ENCODE measurements at regions not wholly inside any gene's neighbourhood (a gene's known extent, or its start where the extent isn't known, plus 50 kb on each side); places are given as distances from the start of the nearest gene placed in this dataset.

DNA sequence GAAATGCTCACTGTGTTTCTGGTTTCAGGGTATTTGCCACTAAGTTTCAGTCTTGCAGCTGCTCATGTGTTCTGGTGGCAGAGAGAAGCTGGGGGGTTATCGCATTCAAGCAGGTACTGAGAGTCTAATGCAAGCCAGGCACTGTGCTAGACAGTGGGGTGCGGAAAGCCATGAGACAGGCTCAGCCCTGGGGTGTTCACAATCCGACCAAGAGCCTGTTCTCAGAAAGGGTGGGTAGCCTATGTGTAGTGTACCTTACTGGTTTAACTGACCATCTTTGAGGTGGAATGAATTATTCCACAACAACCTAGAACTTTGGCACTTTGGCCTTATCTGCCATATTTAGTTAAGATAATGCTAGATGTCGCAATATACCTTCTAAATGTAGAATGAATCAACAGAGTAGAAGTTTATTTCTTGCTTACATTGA lies 55.3 kb upstream of the ROR1 start:
- Mint-ChIP-seq H3K27ac (no peak overlapping the region), H3K36me3 (ENCODE audit: insufficient read depth in 1 of 3, low read depth in 3 of 3) (no peaks in the 10 kb centered on the region), H3K4me3 (no peak overlapping the region), H3K4me1 (peaks cover 19 to 20% of the 10 kb centered on the region in 2 experiments), H3K27me3 (ENCODE audit: low read depth) (no peaks in the 10 kb centered on the region; the same call in 1 of the 2 replicates), H3K9me3 (no peaks in the 10 kb centered on the region)
- Histone ChIP-seq H3K4ac (ENCODE audit: low read depth, low read length) (no peak overlapping the region), H2BK120ac (ENCODE audit: low read depth, low read length, poor library complexity, severe bottlenecking) (no peak overlapping the region), H2BK5ac (ENCODE audit: insufficient read length, low read length) (no peak overlapping the region), H3K9ac (ENCODE audit: extremely low read depth, insufficient read length, low read length) (no peak overlapping the region), H2BK12ac (ENCODE audit: insufficient read length, low read depth, low read length) (no peak overlapping the region), H3K18ac (ENCODE audit: insufficient read length, low read depth, low read length) (no peak overlapping the region), H3K14ac (ENCODE audit: insufficient read depth, low read length) (no peak overlapping the region), H3K79me2 (ENCODE audit: insufficient read depth, low read length) (no peaks in the 10 kb centered on the region), H3K9me3 (ENCODE audit: control insufficient read depth, low read depth, low read length) (no peaks in the 10 kb centered on the region), H2BK15ac (ENCODE audit: low read depth, low read length) (no peak overlapping the region), H3K56ac (ENCODE audit: insufficient read length, low read depth, low read length) (no peak overlapping the region), H4K20me1 (ENCODE audit: control insufficient read depth, insufficient read depth, insufficient read length) (no peaks in the 10 kb centered on the region), H4K5ac (ENCODE audit: insufficient read length, low read depth, low read length) (no peak overlapping the region), H3K4me1 (ENCODE audit: insufficient read depth, low read length) (peaks cover 7% of the 10 kb centered on the region; the same call in 1 of the 2 replicates), H3K23ac (ENCODE audit: insufficient read length, low read depth, low read length) (no peak overlapping the region), H3K4me2 (ENCODE audit: insufficient read depth, insufficient read length, low read length) (no peak overlapping the region), H4K91ac (ENCODE audit: insufficient read length, low read depth, low read length) (no peak overlapping the region), H4K8ac (replicated peaks; ENCODE audit: insufficient read length, low read depth, low read length) (no peak overlapping the region), H2AFZ (ENCODE audit: low read length) (no peak overlapping the region), H3K27ac (ENCODE audit: insufficient read length, low read depth, low read length) (no peak overlapping the region), H3K79me1 (ENCODE audit: insufficient read depth, low read depth, low read length, poor library complexity, severe bottlenecking) (no peaks in the 10 kb centered on the region), H3T11ph (ENCODE audit: low read length) (no peak overlapping the region), H2BK20ac (ENCODE audit: low read depth, low read length, poor library complexity, severe bottlenecking) (no peak overlapping the region), H3K23me2 (ENCODE audit: insufficient read length, low read depth, low read length, poor library complexity, severe bottlenecking) (no peaks in the 10 kb centered on the region), H3K27me3 (ENCODE audit: insufficient read depth, low read length) (no peaks in the 10 kb centered on the region), H2AK5ac (ENCODE audit: insufficient read length, low read length) (no peak overlapping the region)
- WGBS (ENCODE audit: extremely low coverage, insufficient read length, low lambda C conversion rate) = no CpG with 5 or more reads among the region's 4 CpGs
- no peak for DNase-seq
- TF ChIP-seq, protein P1, sequence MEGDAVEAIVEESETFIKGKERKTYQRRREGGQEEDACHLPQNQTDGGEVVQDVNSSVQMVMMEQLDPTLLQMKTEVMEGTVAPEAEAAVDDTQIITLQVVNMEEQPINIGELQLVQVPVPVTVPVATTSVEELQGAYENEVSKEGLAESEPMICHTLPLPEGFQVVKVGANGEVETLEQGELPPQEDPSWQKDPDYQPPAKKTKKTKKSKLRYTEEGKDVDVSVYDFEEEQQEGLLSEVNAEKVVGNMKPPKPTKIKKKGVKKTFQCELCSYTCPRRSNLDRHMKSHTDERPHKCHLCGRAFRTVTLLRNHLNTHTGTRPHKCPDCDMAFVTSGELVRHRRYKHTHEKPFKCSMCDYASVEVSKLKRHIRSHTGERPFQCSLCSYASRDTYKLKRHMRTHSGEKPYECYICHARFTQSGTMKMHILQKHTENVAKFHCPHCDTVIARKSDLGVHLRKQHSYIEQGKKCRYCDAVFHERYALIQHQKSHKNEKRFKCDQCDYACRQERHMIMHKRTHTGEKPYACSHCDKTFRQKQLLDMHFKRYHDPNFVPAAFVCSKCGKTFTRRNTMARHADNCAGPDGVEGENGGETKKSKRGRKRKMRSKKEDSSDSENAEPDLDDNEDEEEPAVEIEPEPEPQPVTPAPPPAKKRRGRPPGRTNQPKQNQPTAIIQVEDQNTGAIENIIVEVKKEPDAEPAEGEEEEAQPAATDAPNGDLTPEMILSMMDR (conservative IDR thresholded peaks at IDR 0.05) = no peak

Measured in H9 (cell line).